LNCaP clone FGC (cell line): ENCODE measurements at regions not wholly inside any gene's neighbourhood (a gene's known extent, or its start where the extent isn't known, plus 50 kb on each side); places are given as distances from the start of the nearest gene placed in this dataset.

ENCODE experiments used
- DNase-seq: peaks from one replicate; pipeline ENCODE4 v3.0.0-alpha.2; 2011; ENCODE audit warnings: low read depth
- H3K4me3 ChIP-seq: 2 replicates; pipeline ENCODE4 v1.5.1; 2011; ENCODE audit warnings: mild to moderate bottlenecking, low read depth, low read length, control low read depth
- CTCF ChIP-seq: IDR thresholded peaks from 2 replicates; pipeline ENCODE4 v1.5.1; 2012; ENCODE audit warnings: mild to moderate bottlenecking; ENCODE audit not compliant: control insufficient read depth, insufficient read depth; ENCODE audit errors: extremely low read depth

GRCh38 chr15:38708672-38709180 lies 144.1 kb upstream of the RASGRP1 start:
- no peak overlapping the region for H3K4me3 ChIP-seq
- no peak for TF ChIP-seq CTCF
- DNase-seq: peak; percentile 17

GRCh38 chr15:38709196-38709595 lies 144.6 kb upstream of the RASGRP1 start:
- DNase-seq: peak; percentile 81
- TF ChIP-seq CTCF: no peak
- no peak overlapping the region for H3K4me3 ChIP-seq

GRCh38 chr15:38714309-38715072 lies 149.9 kb upstream of the RASGRP1 start:
- TF ChIP-seq CTCF: no peak
- no peak overlapping the region for H3K4me3 ChIP-seq
- no peak for DNase-seq

DNA sequence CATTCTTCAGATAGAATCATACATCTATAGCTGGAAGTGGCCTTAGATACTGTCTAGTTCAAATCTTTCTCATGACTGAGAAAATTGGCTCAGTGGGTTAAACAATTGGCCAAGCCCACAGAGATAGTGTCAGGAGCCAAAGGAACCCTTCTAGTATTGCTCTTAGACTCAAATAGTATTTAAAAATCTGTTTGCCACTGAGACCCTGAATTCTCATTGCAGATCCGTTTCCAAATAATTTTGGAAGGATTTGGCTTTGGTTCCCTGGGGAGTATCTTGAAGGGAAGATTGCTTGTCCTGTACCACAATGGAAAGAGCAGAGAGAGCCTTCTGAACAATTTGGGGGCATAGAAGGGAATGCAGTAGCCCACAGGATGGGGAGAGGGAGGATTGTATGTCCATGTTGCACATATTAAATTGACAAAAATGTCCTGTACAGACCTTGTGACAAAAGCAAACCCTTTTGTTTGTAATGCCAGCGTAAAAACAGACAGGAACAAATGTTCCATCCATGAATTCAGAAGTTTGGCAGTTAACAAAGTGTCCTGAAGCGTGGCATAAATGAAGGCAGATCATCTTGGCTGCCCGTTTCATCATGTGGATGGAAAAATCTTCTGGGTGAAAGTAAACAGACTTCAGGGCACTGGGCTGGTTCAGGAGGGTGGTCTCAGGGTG lies 156.4 kb upstream of the RASGRP1 start:
- DNase-seq: no peak
- no peak for TF ChIP-seq CTCF
- H3K4me3 ChIP-seq: no peak overlapping the region

DNA sequence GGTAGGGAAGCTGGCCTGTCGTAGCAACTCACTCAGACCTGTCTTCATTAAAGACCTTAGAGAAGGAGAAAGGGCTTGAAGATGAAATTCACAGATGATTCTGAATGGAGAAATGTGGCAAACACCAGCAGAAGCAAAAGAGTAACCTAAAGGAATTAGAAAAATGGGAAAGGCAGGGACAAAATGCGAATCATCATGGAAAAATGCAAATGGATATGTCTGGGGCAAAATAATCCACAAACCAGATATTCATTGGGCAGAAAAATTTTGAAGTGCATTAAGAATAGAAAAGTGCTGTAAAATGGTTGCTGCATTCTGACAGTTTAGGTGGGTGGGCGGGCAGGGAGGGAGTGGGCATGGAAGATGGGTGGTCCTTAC lies 156.9 kb upstream of the RASGRP1 start:
- TF ChIP-seq CTCF: no peak
- no peak for DNase-seq
- no peak overlapping the region for H3K4me3 ChIP-seq

- no peak overlapping the region for H3K4me3 ChIP-seq
- DNase-seq: no peak
- TF ChIP-seq CTCF: no peak
Observed at GRCh38 chr15:38722236-38722635, 157.6 kb upstream of the RASGRP1 start.
